Tibial nerve (tissue), 4 donors: ENCODE measurements at regions not wholly inside any gene's neighbourhood (a gene's known extent, or its start where the extent isn't known, plus 50 kb on each side); places are given as distances from the start of the nearest gene placed in this dataset.

Experiments used
- DNase-seq, 2 donors: peaks; one replicate each; pipeline ENCODE4 v3.0.0-alpha.2; 2019; ENCODE audit warnings: low spot score in 2 of 2
- H3K27ac ChIP-seq, 4 donors: fragments of 200-600 bp; sonication (generic) in 3 of 4; one replicate each; pipeline ENCODE4 v1.5.1; 2017 to 2019; ENCODE audit warnings: mild to moderate bottlenecking in 1 of 4
- H3K27me3 ChIP-seq, 2 donors: fragments of 200-600 bp; sonication (generic) in 1 of 2; one replicate each; pipeline versions ENCODE4 v1.5.1 to v1.6.0; 2017 to 2019
- H3K36me3 ChIP-seq, 3 donors: fragments of 200-600 bp; sonication (generic); one replicate each; pipeline ENCODE4 v1.5.1; 2018 to 2019
- H3K4me1 ChIP-seq, 4 donors: fragments of 200-600 bp; sonication (generic) in 3 of 4; one replicate each; pipeline ENCODE4 v1.5.1; 2017 to 2019
- H3K4me3 ChIP-seq, 4 donors: fragments of 200-600 bp; sonication (generic) in 3 of 4; one replicate each; pipeline ENCODE4 v1.5.1; 2017 to 2019; ENCODE audit warnings: mild to moderate bottlenecking in 1 of 4, moderate library complexity in 1 of 4
- H3K9me3 ChIP-seq, 4 donors: fragments of 200-600 bp; sonication (generic) in 3 of 4; one replicate each; pipeline ENCODE4 v1.5.1; 2017 to 2019
- EP300 ChIP-seq, 2 donors: sonication (generic); formaldehyde crosslinking; IDR thresholded peaks; one replicate each; pipeline ENCODE4 v1.6.1; 2017; ENCODE audit warnings: antibody characterized with exemption in 2 of 2, mild to moderate bottlenecking in 1 of 2
- POLR2A ChIP-seq, 2 donors: fragments of 450-650 bp; IDR thresholded peaks; one replicate each; pipeline ENCODE4 v1.6.1; 2017; ENCODE audit warnings: antibody characterized with exemption in 2 of 2, mild to moderate bottlenecking in 2 of 2, moderate library complexity in 2 of 2
- WGBS, 2 donors: methylation state at CpG; one replicate each; pipeline ENCODE4 v1.1.5; 2018; 5-methylcytosine and 5-hydroxymethylcytosine counted together
- TF ChIP-seq, protein P1 (sequence below), 5 experiments: fragments of 200-600 bp in 3 of 5; fragments of 450-650 bp in 2 of 5; sonication (generic) in 3 of 5; IDR thresholded peaks; one replicate each; pipeline ENCODE4 v1.5.1; 2016 to 2019; ENCODE audit warnings: antibody characterized with exemption in 5 of 5, mild to moderate bottlenecking in 3 of 5, moderate library complexity in 2 of 5

DNA sequence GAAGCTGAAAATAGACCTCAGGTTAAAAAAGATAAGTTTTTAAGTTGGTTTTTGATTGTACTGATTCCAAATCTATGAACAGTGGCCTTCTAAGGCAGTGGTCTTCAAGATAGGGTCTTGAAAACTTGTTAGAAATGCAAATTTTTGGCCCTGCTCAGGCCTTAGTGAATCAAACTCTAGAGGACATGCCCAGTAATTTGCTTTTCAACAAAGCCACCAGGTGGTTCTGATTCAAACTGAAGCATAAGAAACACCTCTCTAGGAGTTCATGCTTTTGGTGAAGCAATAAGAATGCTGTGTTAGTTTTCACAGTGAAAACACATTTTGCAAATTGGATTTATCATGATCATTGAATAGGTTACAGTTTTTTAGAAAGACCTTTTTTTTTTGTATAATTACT lies 1849.4 kb upstream of the AGA start:
- DNase-seq: no peak
- no peaks in the 10 kb centered on the region for H3K27me3 ChIP-seq
- TF ChIP-seq, protein P1, sequence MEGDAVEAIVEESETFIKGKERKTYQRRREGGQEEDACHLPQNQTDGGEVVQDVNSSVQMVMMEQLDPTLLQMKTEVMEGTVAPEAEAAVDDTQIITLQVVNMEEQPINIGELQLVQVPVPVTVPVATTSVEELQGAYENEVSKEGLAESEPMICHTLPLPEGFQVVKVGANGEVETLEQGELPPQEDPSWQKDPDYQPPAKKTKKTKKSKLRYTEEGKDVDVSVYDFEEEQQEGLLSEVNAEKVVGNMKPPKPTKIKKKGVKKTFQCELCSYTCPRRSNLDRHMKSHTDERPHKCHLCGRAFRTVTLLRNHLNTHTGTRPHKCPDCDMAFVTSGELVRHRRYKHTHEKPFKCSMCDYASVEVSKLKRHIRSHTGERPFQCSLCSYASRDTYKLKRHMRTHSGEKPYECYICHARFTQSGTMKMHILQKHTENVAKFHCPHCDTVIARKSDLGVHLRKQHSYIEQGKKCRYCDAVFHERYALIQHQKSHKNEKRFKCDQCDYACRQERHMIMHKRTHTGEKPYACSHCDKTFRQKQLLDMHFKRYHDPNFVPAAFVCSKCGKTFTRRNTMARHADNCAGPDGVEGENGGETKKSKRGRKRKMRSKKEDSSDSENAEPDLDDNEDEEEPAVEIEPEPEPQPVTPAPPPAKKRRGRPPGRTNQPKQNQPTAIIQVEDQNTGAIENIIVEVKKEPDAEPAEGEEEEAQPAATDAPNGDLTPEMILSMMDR (IDR thresholded peaks at IDR 0.05): no peak
- TF ChIP-seq EP300 (IDR thresholded peaks at IDR 0.05): no peak
- no peak for TF ChIP-seq POLR2A (IDR thresholded peaks at IDR 0.05)
- no peaks in the 10 kb centered on the region for H3K4me1 ChIP-seq
- H3K4me3 ChIP-seq: no peak overlapping the region
- no peak overlapping the region for H3K27ac ChIP-seq
- no peaks in the 10 kb centered on the region for H3K36me3 ChIP-seq
- no peaks in the 10 kb centered on the region for H3K9me3 ChIP-seq

DNA sequence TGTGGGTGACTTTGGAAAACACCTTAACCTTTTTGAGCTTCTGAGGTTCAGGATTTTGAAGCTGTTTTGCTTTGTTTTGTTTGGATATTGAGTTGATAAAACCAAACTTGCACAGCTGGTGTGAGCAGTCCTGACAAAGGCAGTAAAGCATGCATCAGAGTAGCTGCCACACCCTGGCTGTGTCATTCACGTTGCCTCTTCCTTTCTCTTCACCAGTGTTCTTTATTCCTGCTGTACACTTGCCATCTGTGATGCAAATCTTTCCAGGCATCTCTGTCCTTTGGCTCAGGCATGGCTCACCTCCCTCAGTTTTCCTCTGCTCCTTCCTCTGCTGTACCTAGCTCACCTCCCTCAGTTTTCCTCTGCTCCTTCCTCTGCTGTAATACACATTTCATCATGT lies 1850.2 kb upstream of the AGA start:
- 46 to 55% methylated on average over 1 of the region's 1 CpG for WGBS, 2 donors
- peaks cover 0 to 3% (median 0%) of the 10 kb centered on the region in 4 donors for H3K9me3 ChIP-seq
- H3K4me1 ChIP-seq: no peaks in the 10 kb centered on the region
- no peaks in the 10 kb centered on the region for H3K27me3 ChIP-seq
- H3K27ac ChIP-seq: no peak overlapping the region
- no peak for DNase-seq
- TF ChIP-seq, protein P1 (IDR thresholded peaks at IDR 0.05): no peak
- TF ChIP-seq EP300 (IDR thresholded peaks at IDR 0.05): no peak
- no peak for TF ChIP-seq POLR2A (IDR thresholded peaks at IDR 0.05)
- no peak overlapping the region for H3K4me3 ChIP-seq
- H3K36me3 ChIP-seq: no peaks in the 10 kb centered on the region

DNA sequence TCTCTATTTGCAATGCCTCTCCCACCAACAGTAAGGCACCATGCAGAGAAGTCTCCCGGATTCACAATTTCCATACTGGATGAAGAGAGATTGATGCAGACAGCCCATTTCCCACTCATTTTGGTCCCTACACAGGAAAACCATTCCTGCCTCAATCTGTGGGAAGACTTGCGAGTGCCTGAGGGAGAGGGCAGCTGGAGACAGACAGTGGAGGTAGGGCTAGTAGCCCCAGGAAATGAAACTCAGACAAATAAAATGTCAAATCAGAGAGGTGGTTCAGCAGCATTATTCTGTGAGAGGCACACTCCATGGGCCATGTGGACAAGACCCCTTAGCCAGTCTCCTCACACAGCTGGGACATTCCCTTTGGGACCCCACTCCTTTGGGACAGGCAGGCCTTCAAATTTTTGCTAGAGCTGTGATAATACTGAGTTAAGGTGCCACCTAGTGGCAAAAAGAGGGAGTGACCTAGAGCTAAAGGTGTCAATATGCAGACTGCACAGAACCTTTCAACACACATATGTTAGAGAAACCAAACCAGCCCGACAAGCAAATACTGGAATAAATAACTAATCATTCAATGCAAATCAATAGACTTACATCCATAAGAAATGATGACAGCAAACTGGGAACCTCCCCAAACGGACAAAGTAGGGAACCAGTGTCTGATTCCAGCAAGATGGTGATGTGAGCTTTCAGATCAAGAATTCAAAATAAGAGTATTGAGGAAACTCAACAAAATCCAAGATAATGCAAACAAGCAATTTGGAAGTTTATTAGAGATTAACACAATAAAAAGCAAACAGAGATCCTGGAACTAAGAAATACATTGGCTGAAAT lies 1865.3 kb upstream of the AGA start:
- H3K27ac ChIP-seq: no peak overlapping the region
- 78 to 85% methylated on average over 4 of the region's 4 CpGs for WGBS, 2 donors
- no peaks in the 10 kb centered on the region for H3K4me1 ChIP-seq
- TF ChIP-seq POLR2A (IDR thresholded peaks at IDR 0.05) (no peak), EP300 (IDR thresholded peaks at IDR 0.05) (no peak)
- TF ChIP-seq, protein P1 (IDR thresholded peaks at IDR 0.05): peak in 2 of 5 experiments; percentile 24
- no peaks in the 10 kb centered on the region for H3K36me3 ChIP-seq
- peak in 1 of 2 donors; percentile 11 for DNase-seq
- no peaks in the 10 kb centered on the region for H3K27me3 ChIP-seq
- H3K4me3 ChIP-seq: no peak overlapping the region
- H3K9me3 ChIP-seq: peaks cover 0 to 36% (median 0%) of the 10 kb centered on the region in 4 donors

DNA sequence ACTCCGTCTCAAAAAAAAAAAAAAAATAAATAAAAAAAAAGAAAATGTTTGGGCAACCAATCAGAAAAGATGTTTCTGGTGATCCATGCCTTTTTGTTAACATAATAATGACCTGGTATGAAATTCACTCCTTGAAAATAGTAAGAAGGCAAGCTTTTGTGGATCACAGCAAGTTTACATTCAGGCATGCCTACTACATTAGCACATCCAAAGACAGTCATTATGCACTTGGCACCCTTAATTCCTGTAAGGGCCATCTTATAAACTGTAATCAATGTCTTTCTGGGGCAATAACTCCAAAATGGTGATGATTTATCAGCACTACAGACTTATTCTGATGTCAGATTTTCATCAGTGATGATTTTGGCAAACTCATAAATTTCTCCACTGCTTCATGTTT lies 1871.6 kb upstream of the AGA start:
- H3K27me3 ChIP-seq: no peaks in the 10 kb centered on the region
- H3K4me3 ChIP-seq: no peak overlapping the region
- 83 to 100% methylated on average over 1 of the region's 1 CpG for WGBS, 2 donors
- no peaks in the 10 kb centered on the region for H3K36me3 ChIP-seq
- peaks cover 0 to 25% (median 0%) of the 10 kb centered on the region in 4 donors for H3K9me3 ChIP-seq
- no peak overlapping the region for H3K27ac ChIP-seq
- no peak for TF ChIP-seq POLR2A (IDR thresholded peaks at IDR 0.05)
- H3K4me1 ChIP-seq: no peaks in the 10 kb centered on the region
- no peak for DNase-seq

DNA sequence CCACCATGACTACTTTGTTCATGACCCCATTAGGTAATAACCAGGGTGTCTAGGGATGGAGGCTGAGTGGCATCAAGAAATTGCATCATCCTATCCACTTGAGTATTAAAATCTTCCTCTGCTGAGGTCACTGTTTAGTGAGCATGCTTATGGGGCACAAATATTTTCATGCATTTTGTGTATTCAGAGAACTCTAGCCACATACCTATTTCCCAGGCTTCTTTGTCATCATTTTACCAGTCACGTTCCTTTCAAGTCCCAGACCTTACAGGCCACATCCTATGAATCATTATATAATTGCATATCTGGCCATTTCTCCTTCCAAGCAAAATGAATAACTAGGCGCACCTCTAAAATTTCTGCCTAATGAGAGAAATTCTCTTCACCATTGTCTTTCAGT lies 1882.9 kb upstream of the AGA start:
- H3K4me1 ChIP-seq: no peaks in the 10 kb centered on the region
- H3K27ac ChIP-seq: no peak overlapping the region
- DNase-seq: no peak
- H3K36me3 ChIP-seq: no peaks in the 10 kb centered on the region
- H3K27me3 ChIP-seq: no peaks in the 10 kb centered on the region
- no peak overlapping the region for H3K4me3 ChIP-seq
- WGBS, 2 donors: 87 to 99% methylated on average over 2 of the region's 2 CpGs
- no peaks in the 10 kb centered on the region for H3K9me3 ChIP-seq
- TF ChIP-seq, protein P1 (IDR thresholded peaks at IDR 0.05): no peak
- no peak for TF ChIP-seq EP300 (IDR thresholded peaks at IDR 0.05)
- no peak for TF ChIP-seq POLR2A (IDR thresholded peaks at IDR 0.05)
